NCI-H1417 (cell line): ENCODE measurements at regions not wholly inside any gene's neighbourhood (a gene's known extent, or its start where the extent isn't known, plus 50 kb on each side); places are given as distances from the start of the nearest gene placed in this dataset.
A peak's percentile ranks its signal among the peaks of the same experiment; 100 is the strongest.
"Not testable (repeated sequence)": the region's sequence is repeated elsewhere in the genome, so short reads cannot be mapped to it uniquely, and the experiment has no call there.

Source experiments
- DNase-seq, 3 experiments: peaks; one replicate each; lab custom pipeline; 2025; lab: John Stamatoyannopoulos, UW

DNA sequence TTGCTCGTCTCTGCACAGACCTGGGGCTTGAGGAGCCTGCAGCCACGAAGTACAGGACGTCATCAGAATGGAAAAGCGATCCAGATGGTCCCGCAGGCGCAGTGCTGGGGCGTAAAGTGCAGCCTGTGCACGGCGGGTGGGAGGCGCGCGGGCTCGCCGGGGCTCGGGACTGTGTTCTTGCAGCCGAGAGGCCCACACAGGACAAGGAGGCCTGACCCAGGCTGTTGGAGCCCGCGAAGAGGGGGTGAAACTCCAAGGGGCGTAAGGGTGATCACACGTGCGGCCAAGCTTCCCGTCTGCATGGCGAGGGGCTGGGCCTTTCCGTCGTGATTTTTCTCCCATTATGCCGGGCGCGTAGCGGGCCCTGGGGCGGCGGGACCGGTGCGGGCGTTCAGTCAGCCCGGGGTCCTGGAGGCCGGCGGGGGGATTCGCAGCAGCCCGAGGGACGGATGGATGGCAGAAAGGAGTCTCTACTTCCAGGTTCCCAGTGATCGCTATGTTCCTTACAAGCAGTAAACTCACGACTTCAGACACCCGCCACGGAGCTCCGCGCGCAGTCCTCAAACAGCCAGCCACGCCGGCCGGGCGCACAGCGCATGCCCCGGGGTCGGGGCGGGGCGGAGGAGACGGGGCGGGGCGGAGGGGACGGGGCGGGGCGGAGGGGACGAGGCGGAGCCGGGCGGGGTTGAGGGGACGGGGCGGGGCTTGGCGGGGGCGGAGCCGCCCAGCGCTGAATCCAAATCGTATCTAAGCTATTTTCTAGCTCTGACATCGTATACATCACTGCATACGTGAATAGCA, 141.0 kb upstream of the KCNJ18 start:
- peak; percentile 20 to 79 (median 71) for DNase-seq

DNA sequence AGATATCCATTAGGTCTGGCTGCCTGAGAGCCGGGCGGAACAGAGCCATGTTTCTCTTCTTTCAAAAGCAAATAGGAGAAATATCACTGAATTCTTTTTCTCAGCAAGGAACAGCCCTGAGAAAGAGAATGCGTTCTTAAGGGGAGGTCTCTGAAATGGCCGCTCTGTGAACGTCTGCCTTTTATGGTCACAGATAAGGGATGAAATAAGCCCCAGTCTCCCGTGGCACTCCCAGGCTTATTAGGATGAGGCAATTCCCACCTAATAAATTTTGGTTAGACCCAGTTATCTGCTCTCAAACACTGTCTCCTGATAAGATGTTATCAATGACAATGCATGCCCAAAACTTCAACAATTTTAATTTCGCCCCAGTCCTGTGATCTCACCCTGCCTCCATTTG, 133.4 kb upstream of the KCNJ18 start:
- not testable (repeated sequence) for DNase-seq

DNA sequence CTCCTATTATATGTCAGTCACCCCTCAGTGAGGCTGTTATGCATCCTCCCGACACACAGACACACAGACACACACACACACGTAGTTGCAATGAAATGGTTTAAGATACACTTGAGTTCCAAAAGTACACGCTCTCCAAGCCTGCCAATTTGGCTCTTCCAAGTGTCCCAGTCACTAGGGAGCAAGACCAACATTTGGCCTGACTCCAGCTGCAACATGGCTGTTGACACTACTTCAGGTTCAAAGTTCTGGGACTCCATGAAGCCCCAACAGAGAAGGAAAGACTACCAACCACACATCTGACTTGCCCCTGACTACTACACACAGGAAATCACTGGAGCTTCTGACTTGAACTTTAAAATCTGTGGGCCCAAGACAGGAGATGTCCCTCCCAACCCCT, 128.1 kb upstream of the KCNJ18 start:
- DNase-seq: no peak

DNA sequence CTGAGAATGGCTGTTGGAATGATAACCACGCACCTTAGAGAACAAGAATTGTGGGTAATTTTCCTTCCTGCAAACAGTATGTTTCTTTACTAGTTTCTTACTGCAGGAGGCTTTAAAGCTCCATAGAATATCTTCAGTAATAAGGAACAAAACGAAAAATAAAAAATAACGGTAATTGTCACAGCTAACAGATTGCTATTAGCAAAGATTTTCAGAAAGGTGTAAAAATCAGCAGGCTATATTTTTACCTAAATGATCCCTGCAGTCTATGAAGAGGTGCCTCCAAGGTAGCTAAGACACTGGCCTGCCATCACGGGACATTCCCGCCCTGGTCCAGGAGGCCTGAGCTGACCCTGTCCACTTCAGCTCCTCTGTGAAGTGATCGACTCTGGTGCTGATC, 127.6 kb upstream of the KCNJ18 start:
- not testable (repeated sequence) for DNase-seq

DNA sequence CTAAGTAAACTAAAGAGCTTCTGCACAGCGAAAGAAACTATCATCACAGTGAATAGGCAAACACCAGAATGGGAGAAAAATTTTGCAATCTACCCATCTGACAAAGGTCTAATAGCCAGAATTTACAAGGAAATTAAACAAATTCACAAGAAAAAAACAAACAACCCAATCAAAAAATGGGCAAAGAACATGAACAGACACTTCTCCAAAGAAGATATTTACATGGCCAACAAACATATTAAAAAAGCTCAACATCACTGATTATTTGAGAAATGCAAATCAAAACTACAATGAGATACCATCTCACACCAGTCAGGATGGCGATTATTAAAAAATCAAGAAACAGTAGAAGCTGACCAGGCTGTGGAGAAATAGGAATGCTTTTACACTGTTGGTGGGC, 121.9 kb upstream of the KCNJ18 start:
- not testable (repeated sequence) for DNase-seq

DNA sequence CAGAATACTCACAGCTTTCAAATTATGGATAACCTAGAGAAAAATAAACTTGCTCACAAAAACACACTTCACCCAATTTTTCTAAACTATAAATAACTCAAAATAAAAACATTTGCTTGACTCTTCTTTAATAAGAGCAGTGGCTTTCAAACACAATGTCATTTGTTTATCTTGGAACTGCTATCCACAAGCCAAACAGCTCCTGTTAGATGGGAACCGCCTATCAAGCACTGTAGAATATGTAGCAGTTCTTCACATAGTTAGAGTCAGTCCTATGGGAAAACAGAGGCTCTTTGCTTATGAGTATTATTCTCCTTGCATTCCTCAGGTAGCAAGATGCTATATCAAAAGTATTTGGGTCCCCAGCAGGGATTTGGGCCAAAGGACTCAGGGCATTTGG, 120.2 kb upstream of the KCNJ18 start:
- not testable (repeated sequence) for DNase-seq

DNA sequence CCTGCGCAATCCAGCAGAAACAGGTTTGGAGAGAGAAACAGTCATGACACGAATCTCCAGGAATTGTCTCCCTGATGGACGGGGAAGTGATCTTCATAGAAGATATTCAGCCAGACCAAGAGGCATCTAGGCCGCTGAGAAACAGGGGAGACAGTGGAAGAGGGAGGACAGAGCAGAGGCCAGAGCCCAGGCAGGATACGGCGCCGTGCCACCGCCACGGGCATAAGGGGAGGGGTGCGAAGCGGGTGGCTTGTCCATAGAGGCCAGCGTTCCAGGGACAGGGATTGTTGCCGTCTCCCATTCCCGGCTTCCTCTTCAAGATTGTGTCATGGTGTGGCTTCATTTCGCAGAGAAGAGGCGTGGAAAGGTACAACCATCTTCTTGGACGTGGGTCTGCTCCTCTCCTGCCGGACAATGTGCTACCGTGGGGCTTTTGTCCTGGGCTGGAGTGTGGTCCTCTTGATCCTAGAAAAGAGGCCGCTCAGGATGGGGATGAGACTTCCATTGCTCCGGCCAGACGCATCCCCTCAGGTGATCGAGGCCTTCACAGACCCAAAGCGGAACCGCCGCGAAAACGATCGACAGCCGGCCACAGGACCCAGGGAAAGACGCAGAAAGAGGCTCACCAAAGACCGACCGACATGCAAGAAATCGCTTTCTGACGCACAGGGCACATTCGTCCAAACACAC, 118.9 kb upstream of the KCNJ18 start:
- not testable (repeated sequence) for DNase-seq

DNA sequence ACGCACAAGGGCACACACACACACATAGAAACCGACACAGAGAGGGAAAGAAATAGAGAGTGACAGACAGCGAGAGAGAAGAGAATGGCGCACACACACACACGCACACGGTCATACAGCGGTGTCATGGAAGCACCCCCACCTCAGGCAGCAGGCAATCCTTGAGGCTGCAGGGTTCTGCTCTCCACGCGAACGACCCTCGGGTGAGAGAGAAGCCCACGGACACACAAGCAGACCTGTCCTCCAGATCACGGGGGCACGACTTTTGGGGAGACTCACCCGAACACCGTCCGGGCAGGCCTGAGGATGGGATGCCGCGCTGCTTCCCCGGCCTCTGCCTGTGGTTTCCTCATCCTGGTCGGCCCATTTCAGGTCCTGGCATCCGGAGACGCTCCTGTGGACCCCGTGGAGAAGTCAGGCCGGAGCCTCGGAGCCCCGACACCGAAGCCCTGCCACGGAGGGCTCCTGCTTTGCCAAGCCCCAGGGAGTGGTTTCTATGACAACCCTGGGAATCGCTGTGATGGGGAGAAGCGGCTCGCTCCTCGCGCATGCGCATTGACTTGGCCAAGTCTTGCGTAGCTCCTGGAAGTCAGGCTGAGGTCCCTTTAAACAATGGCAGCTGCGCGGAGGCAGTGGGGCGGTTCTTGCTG, 118.2 kb upstream of the KCNJ18 start:
- DNase-seq: no peak

DNA sequence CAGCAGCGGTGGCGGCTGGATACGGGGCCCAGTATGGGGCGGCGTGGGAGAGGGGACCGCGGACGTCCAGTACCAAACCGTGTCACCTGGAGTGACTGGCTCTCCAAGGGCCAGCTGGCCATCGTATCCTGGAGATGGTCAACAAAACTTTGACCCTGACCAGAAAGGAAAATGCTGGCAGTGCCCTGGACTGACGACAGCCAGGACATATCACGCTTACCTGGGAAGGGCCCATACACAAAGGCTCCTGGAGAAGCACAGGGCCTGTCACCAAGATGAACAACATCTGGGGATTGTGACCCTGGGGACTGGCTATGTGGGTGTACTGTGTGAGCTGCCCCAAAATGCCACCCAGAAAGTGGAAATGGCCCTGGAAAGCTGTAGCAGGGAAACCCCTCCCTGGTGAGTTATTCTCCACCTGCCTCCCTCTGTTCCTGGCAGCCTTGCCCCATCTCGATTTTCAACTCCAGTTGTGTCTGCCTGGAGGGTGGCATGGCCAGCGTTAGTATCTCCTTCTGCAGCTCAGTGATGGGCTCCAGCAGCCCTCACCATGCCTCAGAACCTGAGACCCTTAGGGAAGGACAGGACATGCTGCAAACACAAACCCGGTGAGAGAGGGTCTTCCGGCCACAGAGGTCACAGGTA, 117.6 kb upstream of the KCNJ18 start:
- DNase-seq: not testable (repeated sequence)

DNA sequence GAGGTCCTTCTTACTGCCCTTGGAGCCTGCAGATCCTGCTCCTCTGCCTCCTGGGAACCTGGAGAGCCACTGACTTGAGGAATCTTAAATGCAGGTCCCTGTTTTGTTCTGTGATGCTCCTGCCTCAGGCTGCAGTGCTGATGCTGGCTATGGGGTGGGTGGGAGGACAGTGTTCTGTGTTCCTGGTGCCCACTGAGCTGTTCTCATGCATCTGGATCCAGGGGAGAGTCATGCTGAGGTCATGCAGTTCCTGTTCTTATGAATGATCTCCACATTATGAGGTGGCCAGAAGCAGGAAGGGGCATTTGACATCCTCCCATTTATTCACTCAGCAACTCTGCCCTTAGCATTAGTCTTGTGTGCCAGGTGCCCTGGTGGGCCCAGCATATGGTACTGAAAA, 113.5 kb upstream of the KCNJ18 start:
- not testable (repeated sequence) for DNase-seq

DNA sequence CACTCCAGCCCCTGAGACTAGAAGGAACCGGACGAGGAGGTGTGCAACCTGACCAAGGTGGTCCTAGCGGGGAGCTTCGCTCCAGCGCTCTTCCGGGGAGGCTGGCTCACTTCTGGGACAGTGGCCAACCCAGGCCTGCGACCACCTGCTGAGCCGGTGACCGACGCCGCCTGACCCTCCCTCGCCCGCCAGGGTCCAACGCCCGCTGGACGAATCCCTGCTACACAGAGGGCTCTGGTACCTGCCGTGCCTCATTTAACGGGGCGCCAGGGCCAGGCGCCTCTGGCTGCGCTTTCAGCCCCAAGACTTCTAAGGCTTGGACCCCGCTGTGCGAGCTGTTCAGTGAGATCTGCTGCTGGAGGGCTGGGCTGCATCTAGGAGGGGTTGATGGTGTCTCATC, 99.5 kb upstream of the KCNJ18 start:
- DNase-seq: no peak

DNA sequence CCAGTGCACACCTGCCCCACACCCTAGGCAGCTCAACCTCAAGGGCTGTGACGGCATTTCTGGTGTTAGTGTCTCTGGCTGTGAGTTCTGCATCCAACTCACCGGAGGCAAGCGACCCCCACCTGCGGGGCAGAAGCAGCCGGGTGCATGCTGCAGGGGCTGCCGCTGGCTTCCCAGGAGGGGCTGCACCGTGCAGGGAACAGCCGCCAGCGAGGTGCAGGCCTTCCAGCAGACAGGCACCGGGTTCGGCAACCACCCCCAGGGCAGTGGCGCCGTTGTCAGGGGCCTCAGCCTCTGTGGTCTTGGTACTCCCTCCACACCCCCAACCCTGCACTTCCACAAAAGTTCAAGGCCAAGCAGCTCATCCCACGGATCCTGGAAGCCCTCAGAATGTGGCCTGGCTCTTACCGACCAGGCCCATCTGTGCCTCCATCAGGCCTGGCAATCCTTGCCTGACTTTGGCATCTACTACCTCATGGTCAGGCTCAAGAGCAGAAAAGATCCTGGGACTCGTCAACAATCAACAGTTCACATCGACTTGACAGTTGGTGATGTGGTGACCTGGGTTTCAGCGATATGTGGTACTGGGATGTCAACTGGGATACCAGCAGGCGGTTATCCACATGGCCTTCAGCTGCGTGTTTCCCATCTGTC, 98.7 kb upstream of the KCNJ18 start:
- DNase-seq: not testable (repeated sequence)

DNA sequence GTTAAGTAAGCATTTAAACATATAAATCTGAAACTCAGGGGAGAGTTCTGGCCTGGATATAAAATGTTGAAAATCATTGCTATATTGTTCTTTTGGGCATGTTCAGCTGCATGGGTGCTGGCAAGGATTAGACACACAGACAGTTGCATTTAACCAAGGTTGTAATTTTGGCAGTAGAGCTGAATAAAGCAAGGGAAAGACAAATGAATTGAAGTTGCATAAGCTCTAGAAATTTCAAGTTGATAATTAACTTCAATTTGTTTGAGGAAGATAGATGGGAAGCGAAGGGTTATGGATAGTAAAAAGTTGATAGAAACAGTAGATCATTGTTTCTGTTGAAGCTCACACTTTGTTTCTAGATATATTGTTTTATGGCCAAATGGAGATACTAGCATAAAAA, 97.2 kb upstream of the KCNJ18 start:
- DNase-seq: no peak

DNA sequence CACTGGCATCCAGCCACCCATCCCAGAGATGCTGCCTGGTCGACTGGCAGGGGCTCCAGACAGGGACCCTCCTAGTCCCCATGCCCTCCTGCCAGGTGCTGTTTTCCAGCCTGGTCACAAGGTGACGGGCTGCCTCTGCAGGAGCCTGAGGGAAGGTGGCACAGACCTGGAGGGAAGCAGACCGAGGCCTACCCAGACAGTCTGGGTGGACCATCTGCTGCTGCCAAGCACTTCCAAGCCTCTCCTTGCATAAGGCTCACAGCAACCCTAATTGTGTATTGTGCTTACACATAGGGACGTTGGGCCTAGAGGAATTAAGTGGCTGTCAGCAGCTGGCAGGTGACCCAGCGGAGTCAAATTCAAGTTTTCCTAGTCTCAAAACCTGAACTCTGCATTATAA, 90.1 kb upstream of the KCNJ18 start:
- no peak for DNase-seq

DNA sequence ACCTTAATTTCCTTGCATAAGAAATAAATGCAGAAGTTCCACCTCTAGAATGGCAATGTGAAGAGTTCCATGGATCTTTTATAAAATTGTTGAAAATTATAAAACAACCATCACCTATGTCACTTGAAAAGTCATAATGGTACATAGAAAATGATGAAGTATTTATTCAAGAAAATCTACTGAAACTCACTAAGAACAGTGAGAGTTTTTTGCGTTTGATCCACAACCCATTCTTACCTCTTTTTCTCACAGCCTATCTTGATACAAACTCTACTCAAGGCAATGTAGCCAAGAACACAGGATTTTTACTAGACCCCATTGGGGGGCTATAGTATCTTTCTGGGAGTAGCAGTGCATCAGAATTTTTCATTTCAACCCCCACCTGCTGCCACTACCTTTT, 89.0 kb upstream of the KCNJ18 start:
- not testable (repeated sequence) for DNase-seq

DNA sequence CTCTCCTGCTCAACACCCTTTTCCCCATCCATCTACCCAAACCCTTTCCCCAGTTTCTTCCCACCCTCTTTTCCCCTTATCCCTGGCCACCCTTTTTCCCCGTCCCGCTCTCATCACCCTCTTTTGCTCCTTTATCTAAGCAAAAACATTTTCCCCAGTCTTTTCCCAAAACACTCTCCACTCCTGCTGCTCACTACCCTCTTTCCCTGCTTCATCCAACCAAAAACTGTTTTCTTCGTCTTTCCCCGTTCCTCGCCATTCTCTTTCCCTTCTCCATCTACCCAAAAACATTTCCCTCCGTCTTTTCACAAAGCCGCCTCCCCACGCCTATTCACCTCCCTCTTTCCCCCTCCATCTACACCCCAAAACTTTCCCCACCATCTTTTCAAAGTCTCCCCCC, 80.9 kb upstream of the KCNJ18 start:
- DNase-seq: not testable (repeated sequence)

DNA sequence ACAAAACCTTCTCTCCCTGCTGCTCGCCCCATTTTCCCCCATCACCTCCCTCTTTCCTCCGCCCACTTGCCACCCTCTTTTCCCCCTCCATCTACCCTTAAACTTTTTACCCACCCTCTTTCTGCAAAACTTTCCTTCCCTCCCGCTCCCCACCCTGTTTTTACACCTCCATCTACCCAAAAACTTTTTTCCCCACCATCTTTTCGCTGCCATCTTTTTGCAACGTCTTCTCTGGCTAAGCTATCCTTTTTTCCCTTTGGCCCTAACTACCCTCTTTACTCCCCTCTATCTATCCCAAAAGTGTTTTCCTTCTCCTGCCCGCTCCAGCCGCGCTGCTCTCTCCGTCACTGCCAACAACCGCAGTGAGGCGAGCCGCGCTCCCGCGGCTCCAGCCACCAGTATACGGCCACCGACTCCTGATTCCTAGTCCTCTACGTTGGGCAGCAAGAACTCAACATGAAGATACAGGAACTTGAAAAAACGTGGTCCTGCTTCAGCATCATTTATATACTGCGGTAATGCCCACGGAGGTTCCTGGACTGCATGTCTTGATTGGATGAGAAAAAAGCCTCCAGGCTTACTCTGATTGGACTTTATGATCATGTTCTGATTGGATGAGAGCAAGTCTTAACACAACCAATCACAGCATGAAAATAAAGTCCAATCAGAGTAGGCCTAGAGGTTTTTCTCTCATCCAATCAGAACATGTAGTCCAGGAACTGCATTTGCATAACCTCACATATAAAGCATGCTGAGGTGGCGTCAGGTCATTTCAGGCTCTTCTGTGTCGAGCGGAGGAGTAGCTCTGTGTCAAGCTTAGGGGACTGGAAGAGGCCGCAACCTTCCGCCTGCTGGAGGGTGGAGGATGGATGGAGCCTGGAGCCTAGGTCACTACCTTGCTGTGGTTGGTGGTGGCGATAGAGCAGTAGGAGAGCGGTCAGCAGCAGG, 79.9 kb upstream of the KCNJ18 start:
- not testable (repeated sequence) for DNase-seq

DNA sequence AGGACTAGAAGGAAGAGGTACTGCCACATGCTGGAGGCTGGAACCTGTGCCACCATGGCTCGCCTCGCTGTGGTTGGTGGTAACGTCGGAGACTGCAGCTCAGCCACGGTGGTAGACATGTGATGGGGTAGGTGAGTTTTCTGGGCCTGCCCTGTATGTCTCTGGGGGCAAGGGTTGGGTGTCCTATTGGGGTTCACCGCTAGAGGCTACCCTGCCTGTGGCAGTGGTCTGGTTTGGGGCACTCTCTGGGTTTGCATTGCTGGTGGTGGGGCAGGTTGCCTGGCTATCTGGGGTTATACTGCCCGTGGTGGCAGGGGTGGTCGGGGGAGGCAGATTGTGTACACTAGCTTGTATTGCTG, 79.3 kb upstream of the KCNJ18 start:
- no peak for DNase-seq

DNA sequence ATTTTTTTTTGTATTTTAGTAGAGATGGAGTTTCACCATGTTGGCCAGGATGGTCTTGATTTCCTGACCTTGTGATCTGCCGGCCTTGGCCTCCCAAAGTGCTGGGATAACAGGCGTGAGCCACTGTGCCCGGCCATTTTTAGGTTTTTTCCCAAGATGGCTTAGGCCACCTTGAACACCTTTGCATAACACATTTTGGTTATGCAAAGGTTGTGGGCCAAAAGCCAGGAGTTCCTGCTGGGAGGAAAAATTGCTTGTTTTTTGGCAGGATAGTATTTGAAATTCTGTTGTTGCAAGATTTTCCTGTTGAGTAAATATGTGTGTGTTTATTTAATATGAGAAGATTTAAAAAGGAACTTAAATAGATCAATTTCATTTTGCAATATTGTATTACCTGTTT, 65.3 kb upstream of the KCNJ18 start:
- not testable (repeated sequence) for DNase-seq
